Activated CD4-positive, alpha-beta memory T cell treated with anti-CD3 and anti-CD28 coated beads, Interleukin-2, amount 10 ng/mL, durations not matched to agents 7 days and 5 days (primary cell): ENCODE measurements at regions not wholly inside any gene's neighbourhood (a gene's known extent, or its start where the extent isn't known, plus 50 kb on each side); places are given as distances from the start of the nearest gene placed in this dataset.

Experiments used
- CTCF ChIA-PET: fragments of 350-600 bp; sonication (Branson Sonifier 250); formaldehyde crosslinking; loops from one replicate; lab custom pipeline; 2021; ENCODE audit warnings: antibody characterized with exemption, inconsistent platforms; lab: Charles Lee
- POLR2A ChIA-PET: fragments of 350-600 bp; sonication (Branson Sonifier 250); formaldehyde crosslinking; loops from one replicate; lab custom pipeline; 2021; ENCODE audit warnings: antibody characterized with exemption; lab: Charles Lee
- DNase-seq: peaks from one replicate; pipeline ENCODE4 v3.0.0-alpha.2; 2020
- H3K27ac Mint-ChIP-seq: one replicate; pipeline ENCODE4 v1.8.0; 2021; ENCODE audit warnings: mild to moderate bottlenecking, mixed read lengths
- H3K27me3 Mint-ChIP-seq: one replicate; pipeline ENCODE4 v1.8.0; 2021; ENCODE audit warnings: mixed read lengths
- H3K36me3 Mint-ChIP-seq: one replicate; pipeline ENCODE4 v1.8.0; 2021; ENCODE audit warnings: low read depth, mixed read lengths
- H3K4me1 Mint-ChIP-seq: one replicate; pipeline ENCODE4 v1.8.0; 2021; ENCODE audit warnings: mixed read lengths
- H3K4me3 Mint-ChIP-seq: one replicate; pipeline ENCODE4 v1.8.0; 2021; ENCODE audit warnings: mild to moderate bottlenecking, mixed read lengths
- H3K9me3 Mint-ChIP-seq: one replicate; pipeline ENCODE4 v1.8.0; 2021; ENCODE audit warnings: mixed read lengths

DNA sequence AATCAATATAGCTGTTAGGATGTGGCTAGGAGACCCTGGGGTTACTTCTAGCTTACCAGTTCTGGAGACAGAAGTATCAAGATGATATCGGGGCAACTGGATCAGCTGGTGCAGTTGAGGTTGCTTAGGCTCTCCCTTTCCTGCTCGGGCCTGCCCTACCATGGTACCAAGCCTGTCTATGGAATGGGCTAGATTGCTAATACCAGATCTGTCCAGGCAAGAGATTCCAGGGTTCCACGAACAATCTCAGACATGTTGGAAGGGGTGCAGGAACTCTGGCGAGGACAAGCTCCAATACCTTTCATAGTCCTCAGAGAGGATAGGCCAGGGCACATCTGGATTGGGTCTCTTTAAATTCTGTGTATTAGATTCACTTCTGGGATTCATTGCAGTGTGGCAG is 53.8 kb downstream of the ADM start:
- no peak for DNase-seq
- Mint-ChIP-seq H3K27ac (no peak overlapping the region), H3K4me3 (no peak overlapping the region), H3K4me1 (peaks cover 3% of the 10 kb centered on the region), H3K36me3 (no peaks in the 10 kb centered on the region), H3K27me3 (peaks cover 35% of the 10 kb centered on the region), H3K9me3 (no peaks in the 10 kb centered on the region)
- CTCF ChIA-PET = no interaction called here
- POLR2A ChIA-PET = no interaction called here

DNA sequence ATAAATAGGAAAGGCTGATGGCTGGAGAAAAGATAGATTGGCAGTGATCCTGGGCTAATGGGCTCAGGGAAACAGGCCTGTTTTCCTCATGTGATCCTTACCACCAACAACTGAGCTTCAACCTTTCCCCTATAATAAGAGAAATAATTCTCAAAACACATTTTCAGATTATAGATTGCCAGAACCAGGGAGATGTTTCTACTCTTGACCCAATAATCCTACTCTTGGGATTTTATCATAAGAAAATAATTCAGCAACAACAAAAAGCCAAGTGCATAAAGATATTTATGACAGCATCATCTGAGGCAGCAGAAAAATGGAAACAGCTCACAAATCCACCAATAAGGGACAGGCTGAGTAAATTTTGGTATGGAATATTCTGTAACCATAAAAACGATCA is 54.3 kb downstream of the ADM start:
- CTCF ChIA-PET = no interaction called here

DNA sequence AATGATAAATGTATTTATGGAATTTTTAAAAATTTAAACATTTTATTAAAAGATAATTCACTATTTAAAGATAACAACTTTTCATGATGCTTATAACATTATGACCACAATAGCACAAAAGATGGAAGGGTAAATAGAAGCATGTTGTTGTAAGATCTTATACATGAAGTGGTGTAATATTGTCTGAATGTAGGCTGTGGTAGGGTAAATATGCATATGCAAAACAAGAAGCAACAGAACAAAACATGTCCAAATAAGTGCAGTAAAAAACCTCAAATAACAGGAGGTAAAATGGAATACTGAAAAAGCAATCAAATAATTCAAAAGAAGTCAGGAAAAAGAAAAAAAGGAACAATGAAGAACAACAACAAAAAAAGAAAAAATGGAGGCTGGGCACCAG is 56.0 kb downstream of the ADM start:
- H3K4me1 Mint-ChIP-seq = peaks cover 3% of the 10 kb centered on the region
- H3K36me3 Mint-ChIP-seq = no peaks in the 10 kb centered on the region
- ChIA-PET CTCF (interaction anchor here (0.7 kb wide), 1 partner anchor 352 kb away, joined by 3 read pairs; no protein-coding TSS in a partner anchor), POLR2A (no interaction called here)
- peaks cover 32% of the 10 kb centered on the region for H3K27me3 Mint-ChIP-seq
- no peak overlapping the region for H3K4me3 Mint-ChIP-seq
- H3K9me3 Mint-ChIP-seq = no peaks in the 10 kb centered on the region
- no peak overlapping the region for H3K27ac Mint-ChIP-seq
- DNase-seq = no peak

More for the DNA sequence above, 54.3 kb downstream of the ADM start:
- POLR2A ChIA-PET = no interaction called here
- H3K36me3 Mint-ChIP-seq = no peaks in the 10 kb centered on the region
- H3K27ac Mint-ChIP-seq = no peak overlapping the region
- no peak overlapping the region for H3K4me3 Mint-ChIP-seq
- no peak for DNase-seq
- peaks cover 3% of the 10 kb centered on the region for H3K4me1 Mint-ChIP-seq
- peaks cover 35% of the 10 kb centered on the region for H3K27me3 Mint-ChIP-seq
- no peaks in the 10 kb centered on the region for H3K9me3 Mint-ChIP-seq

DNA sequence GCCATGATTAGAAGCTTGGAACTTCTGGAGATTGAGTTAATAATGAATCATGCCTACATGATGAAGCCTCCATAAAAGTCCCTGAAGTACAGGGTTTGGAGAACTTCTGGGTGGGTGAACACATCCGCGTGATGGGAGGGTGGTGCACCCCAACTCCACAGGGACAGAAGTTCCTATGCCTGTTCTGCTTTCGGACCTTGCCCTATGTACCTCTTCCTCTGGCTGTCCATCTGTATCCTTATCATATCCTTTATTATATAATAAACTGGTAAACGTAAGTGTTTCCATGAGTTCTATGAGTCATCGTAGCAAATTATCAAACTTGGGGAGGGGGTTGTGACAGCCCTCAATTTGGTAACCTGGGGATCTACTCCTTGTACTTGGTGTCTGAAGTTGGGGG is 60.2 kb downstream of the ADM start:
- ChIA-PET POLR2A (no interaction called here), CTCF (no interaction called here)
- DNase-seq = no peak
- no peak overlapping the region for H3K4me3 Mint-ChIP-seq
- H3K9me3 Mint-ChIP-seq = no peaks in the 10 kb centered on the region
- no peak overlapping the region for H3K27ac Mint-ChIP-seq
- H3K4me1 Mint-ChIP-seq = peaks cover 7% of the 10 kb centered on the region
- H3K27me3 Mint-ChIP-seq = peaks cover 18% of the 10 kb centered on the region
- H3K36me3 Mint-ChIP-seq = no peaks in the 10 kb centered on the region

DNA sequence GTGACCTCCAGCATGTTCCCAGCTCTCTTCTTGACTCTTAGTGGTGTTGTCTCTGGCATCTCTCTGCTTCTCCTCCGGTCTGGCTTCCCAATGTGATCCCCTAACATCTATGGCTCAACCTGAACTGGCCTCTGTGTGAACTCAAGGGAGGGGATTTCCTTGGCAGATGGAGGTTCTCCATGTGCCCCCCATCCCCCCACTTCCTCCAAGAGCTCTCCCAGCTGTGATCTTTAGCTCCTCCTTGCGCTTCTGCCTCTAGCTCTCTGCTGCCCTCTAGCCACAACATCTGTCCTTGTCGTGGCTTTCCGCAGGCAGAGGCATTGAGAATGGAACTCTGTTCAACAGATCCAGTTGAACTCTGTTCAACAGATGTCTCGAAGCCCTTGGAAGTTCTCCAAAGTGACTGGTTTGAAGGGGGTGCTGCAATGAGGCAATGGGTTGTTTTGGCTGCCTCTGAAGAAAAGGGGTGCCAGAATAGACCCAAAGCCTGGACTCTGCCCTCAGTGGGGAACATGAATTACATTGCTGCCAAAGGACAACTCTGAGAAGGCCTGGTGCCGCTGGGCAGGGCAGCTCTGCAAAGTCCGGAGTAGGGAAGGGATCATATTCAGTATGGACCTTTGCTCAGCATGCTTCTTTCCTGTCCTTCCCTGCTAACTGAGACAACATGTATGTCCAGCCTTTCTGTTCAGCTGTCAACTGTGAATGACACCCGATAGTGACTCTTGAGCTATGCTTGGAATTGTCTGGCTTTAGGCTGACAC is 61.9 kb downstream of the ADM start:
- peak; percentile 59 for DNase-seq
- Mint-ChIP-seq H3K36me3 (no peaks in the 10 kb centered on the region), H3K27ac (no peak overlapping the region), H3K27me3 (peaks cover 17% of the 10 kb centered on the region), H3K4me3 (no peak overlapping the region), H3K9me3 (no peaks in the 10 kb centered on the region), H3K4me1 (peaks cover 7% of the 10 kb centered on the region)
- CTCF ChIA-PET = interaction anchor here (0.6 to 1.5 kb wide), 23 partner anchors 10 to 753 kb away, joined by 3 to 7 read pairs (median 3); partner anchors contain the start of gene RNF141
- POLR2A ChIA-PET = no interaction called here

DNA sequence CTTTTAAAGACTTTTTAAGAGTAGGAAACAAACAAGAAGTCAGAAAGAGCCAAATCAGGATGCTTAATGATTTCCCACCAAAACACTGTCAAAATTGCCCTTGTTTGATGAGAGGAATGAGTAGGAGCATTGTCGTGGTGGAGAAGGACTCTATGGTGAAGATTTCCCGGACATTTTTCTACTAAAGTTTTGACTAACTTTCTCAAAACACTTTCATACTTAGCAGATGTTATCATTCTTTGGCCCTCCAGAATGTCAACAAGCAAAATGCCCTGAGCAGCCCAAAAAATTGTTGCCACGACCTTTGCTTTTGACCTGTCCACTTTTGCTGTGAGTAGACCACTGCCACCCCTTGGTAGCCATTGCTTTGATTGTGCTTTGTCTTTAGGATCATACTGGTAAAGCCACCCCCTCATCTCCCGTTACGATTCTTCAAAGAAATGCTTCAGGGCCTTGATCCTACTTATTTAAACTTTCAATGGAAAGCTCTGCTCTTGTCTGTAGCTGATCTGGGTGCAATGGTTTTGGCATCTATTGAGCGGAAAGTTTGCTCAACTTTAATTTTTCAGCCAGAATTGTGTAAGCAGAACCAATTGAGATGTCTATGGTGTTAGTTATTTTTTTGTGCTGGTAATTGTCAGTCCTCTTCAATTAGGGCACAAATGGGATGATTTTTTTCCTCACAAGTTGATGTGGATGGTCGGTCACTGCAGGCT is 67.2 kb downstream of the ADM start:
- Mint-ChIP-seq H3K4me1 (no peaks in the 10 kb centered on the region), H3K4me3 (no peak overlapping the region), H3K27ac (no peak overlapping the region), H3K27me3 (peaks cover 7% of the 10 kb centered on the region), H3K9me3 (no peaks in the 10 kb centered on the region), H3K36me3 (no peaks in the 10 kb centered on the region)
- DNase-seq = no peak
- POLR2A ChIA-PET = no interaction called here
- CTCF ChIA-PET = no interaction called here

DNA sequence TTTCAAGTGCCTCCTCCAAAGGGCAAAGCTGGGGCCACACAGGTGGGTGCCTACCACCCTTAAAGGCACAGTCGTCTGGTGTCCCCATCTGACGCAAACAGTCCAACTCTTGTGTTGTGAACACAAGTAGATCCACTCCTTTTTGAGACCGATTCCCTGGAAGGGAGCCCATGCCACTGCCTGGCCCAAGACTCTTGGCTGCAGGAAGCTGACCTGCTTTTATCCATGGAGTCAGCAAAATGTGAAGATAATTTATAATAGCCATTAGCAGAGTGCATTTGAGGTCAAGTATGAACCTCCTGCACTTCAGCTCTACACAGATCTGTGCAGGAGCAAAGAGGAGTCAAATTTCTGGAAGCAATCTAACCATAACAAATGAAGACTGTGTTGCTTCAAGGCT is 68.5 kb downstream of the ADM start:
- ChIA-PET POLR2A (no interaction called here), CTCF (no interaction called here)
- Mint-ChIP-seq H3K27ac (no peak overlapping the region), H3K9me3 (no peaks in the 10 kb centered on the region), H3K4me3 (no peak overlapping the region), H3K36me3 (no peaks in the 10 kb centered on the region), H3K4me1 (no peaks in the 10 kb centered on the region), H3K27me3 (peaks cover 2% of the 10 kb centered on the region)
- no peak for DNase-seq

DNA sequence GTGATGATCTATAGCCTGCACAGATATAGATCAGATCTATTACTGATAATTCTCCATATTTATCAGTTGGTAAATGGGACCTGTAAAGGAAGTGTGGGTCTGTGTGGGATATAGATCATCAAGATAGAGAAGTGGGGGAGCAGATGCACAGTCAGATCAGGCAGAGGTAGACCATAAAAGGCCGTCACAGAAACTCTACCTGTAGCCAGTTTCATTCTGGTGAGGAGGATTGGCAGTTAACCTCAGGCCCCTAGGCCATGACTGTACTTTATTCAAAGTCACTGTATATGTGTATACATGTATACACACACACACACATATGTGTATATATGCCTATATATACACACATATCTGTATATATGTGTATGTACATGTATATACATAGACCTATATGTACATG is 69.1 kb downstream of the ADM start:
- ChIA-PET CTCF (no interaction called here), POLR2A (no interaction called here)
- H3K4me3 Mint-ChIP-seq = no peak overlapping the region
- peaks cover 2% of the 10 kb centered on the region for H3K27me3 Mint-ChIP-seq
- H3K27ac Mint-ChIP-seq = no peak overlapping the region
- no peak for DNase-seq
- no peaks in the 10 kb centered on the region for H3K36me3 Mint-ChIP-seq
- H3K9me3 Mint-ChIP-seq = no peaks in the 10 kb centered on the region
- no peaks in the 10 kb centered on the region for H3K4me1 Mint-ChIP-seq

DNA sequence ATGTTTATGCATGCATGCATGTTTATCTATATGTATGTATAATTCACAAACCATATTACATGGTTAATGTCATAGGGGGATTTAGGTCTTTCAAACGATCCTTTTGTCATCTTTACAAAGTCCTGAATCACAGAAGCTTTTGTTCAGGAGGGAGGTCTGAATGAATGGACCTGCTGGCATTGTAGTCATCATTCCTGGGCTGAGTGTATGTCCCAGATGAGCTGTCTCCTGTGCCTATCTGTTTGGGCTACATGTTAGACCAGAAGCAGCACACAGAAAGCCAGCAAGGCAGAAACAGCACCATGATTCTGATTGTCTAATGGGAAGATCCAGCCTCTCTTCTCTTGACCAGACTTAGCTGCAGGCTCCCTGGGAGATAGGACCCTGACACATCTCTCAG is 69.5 kb downstream of the ADM start:
- Mint-ChIP-seq H3K9me3 (no peaks in the 10 kb centered on the region), H3K27ac (no peak overlapping the region), H3K36me3 (no peaks in the 10 kb centered on the region), H3K4me3 (no peak overlapping the region), H3K27me3 (peaks cover 2% of the 10 kb centered on the region), H3K4me1 (no peaks in the 10 kb centered on the region)
- ChIA-PET POLR2A (no interaction called here), CTCF (no interaction called here)
- DNase-seq = no peak

DNA sequence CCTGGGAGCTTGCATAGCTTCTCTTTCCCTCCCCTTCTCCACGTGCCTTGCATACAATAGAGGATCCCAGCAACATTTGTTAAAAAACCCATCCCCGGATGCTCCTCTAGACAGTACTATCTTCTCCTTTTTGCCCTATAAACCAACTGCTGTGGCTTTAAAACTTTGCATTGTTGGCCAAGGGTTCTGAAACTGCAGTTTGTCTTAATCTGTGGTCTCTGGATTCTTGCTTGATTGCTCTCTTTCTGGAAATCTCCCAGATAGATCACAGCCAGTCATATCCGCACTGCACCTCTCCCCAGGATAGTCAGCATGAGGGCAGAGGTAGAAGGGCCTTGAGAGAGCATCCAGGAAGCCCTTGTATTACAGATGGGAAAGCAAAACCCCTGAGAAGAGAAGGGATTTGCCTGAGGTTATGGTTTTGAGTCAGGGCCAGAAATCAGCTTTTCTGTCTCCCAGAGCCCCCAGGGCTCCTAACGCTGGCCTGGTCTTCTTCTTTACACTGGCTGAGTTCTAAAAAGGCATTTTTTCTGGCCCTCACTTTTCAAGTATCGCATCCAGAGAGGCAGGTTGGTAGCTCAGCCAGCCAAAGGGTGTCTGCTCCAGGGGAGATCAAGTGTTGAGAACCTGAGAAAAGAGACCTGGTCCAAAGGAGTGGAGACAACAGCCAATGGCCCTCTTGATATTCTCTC is 70.6 kb downstream of the ADM start:
- DNase-seq = no peak
- Mint-ChIP-seq H3K27me3 (peaks cover 5% of the 10 kb centered on the region), H3K27ac (no peak overlapping the region), H3K4me1 (no peaks in the 10 kb centered on the region), H3K4me3 (no peak overlapping the region), H3K9me3 (no peaks in the 10 kb centered on the region), H3K36me3 (no peaks in the 10 kb centered on the region)
- ChIA-PET CTCF (no interaction called here), POLR2A (no interaction called here)

DNA sequence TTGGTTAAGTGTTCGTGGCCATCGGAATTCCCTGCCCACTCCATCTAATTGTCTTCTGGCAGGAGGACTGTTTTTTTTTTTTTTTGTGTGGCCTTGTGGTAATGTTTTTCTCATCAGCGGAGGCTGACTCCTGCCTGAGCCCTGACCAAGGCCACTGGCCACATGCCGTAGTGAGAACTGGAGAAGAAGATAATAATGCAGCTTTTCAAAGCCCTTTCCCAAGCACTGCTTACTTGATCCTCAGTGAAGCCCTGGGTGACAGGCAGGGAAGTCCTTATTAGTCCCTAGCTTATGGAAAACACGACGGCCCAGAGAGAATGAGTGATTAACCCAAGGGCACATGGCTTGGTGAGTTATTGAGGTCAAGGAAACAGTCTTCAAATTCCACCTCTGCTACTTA is 71.2 kb downstream of the ADM start:
- Mint-ChIP-seq H3K4me1 (no peaks in the 10 kb centered on the region), H3K4me3 (no peak overlapping the region), H3K36me3 (no peaks in the 10 kb centered on the region), H3K27ac (no peak overlapping the region), H3K9me3 (no peaks in the 10 kb centered on the region), H3K27me3 (peaks cover 5% of the 10 kb centered on the region)
- no peak for DNase-seq
- CTCF ChIA-PET = no interaction called here
- POLR2A ChIA-PET = no interaction called here

DNA sequence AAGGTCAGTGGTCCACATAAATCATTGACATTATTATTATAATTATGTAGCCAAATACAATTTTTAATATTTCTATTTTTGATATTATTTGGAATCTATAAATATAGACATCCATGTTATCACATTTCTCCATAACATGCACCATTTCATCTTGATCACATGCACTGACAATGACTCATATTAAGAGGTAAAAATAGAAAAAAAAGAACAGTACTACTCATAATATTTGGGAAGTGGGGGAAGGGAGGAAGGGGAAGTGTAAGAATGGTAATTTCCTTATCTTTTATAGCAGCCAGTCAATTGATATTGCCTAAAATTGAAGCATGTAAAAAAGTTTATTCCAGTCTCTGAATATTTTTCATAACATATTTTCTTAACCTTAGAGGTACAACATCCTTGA is 72.3 kb downstream of the ADM start:
- ChIA-PET POLR2A (no interaction called here), CTCF (no interaction called here)
- Mint-ChIP-seq H3K36me3 (no peaks in the 10 kb centered on the region), H3K4me3 (no peak overlapping the region), H3K4me1 (no peaks in the 10 kb centered on the region), H3K27me3 (peaks cover 8% of the 10 kb centered on the region), H3K9me3 (no peaks in the 10 kb centered on the region), H3K27ac (no peak overlapping the region)
- DNase-seq = no peak

DNA sequence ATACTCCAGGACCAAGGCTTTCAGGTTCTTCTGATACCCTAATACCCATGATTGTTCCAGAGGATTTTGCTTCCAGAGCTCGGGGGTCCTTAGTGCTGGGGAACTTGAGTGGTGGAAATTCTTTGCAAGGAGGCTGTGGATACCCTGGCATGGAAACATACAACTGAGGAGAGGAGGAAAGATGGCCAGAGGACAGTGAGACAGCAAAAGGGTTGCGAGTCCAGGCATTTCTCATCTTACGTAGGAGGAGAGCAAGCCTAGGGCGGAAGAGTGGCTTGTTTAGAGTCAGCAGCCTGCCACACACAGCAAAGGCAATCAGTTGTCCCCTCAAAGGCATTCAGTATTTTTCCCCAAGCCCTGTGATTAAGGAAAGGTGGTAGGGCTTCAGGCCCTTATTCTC is 73.5 kb downstream of the ADM start:
- H3K4me3 Mint-ChIP-seq = no peak overlapping the region

More for the DNA sequence above, 73.5 kb downstream of the ADM start:
- ChIA-PET CTCF (no interaction called here), POLR2A (no interaction called here)
- Mint-ChIP-seq H3K27ac (no peak overlapping the region), H3K4me1 (no peaks in the 10 kb centered on the region), H3K27me3 (peaks cover 11% of the 10 kb centered on the region), H3K36me3 (no peaks in the 10 kb centered on the region), H3K9me3 (no peaks in the 10 kb centered on the region)
- DNase-seq = no peak
